MM.1S (cell line): ENCODE measurements at regions not wholly inside any gene's neighbourhood (a gene's known extent, or its start where the extent isn't known, plus 50 kb on each side); places are given as distances from the start of the nearest gene placed in this dataset.

Experiments
- DNase-seq: peaks from one replicate; pipeline ENCODE4 v3.0.0-alpha.2; 2015
- H2AFZ ChIP-seq: fragments of 300-600 bp; sonication (generic); 2 replicates; pipeline ENCODE4 v1.6.0; 2016; ENCODE audit warnings: antibody characterized with exemption, low read length
- H3F3A ChIP-seq: fragments of 300-600 bp; sonication (generic); 2 replicates; pipeline ENCODE4 v1.6.1; 2016; ENCODE audit warnings: mild to moderate bottlenecking, antibody characterized with exemption, low read length, moderate library complexity, mixed read lengths; ENCODE audit not compliant: insufficient read depth
- H3K27ac ChIP-seq: fragments of 300-600 bp; sonication (generic); 2 replicates; pipeline ENCODE4 v1.5.1; 2016; ENCODE audit warnings: mild to moderate bottlenecking, low read length
- H3K27me3 ChIP-seq: fragments of 300-600 bp; sonication (generic); replicated peaks from 2 replicates; pipeline ENCODE4 v1.6.0; 2016; ENCODE audit warnings: low read length; ENCODE audit not compliant: insufficient read depth
- H3K36me3 ChIP-seq: fragments of 300-600 bp; sonication (generic); replicated peaks from 2 replicates; pipeline ENCODE4 v1.6.1; 2016; ENCODE audit warnings: mild to moderate bottlenecking, low read length, mixed read lengths; ENCODE audit not compliant: insufficient read depth
- H3K4me1 ChIP-seq: fragments of 300-600 bp; sonication (generic); 2 replicates; pipeline ENCODE4 v1.6.1; 2016; ENCODE audit warnings: low read length, mixed read lengths
- H3K4me2 ChIP-seq: fragments of 300-600 bp; sonication (generic); 2 replicates; pipeline ENCODE4 v1.6.0; 2016; ENCODE audit warnings: low read depth, low read length
- H3K4me3 ChIP-seq: fragments of 300-600 bp; sonication (generic); 2 replicates; pipeline ENCODE4 v1.5.1; 2016; ENCODE audit warnings: low read length, mixed read lengths
- H3K79me2 ChIP-seq: fragments of 300-600 bp; sonication (generic); 2 replicates; pipeline ENCODE4 v1.6.1; 2016; ENCODE audit warnings: mixed run types, low read length, mixed read lengths
- H3K9ac ChIP-seq: fragments of 300-600 bp; sonication (generic); 2 replicates; pipeline ENCODE4 v1.6.1; 2016; ENCODE audit warnings: low read length, mixed read lengths
- H3K9me2 ChIP-seq: fragments of 300-600 bp; sonication (generic); replicated peaks from 2 replicates; pipeline ENCODE4 v1.6.1; 2016; ENCODE audit warnings: mild to moderate bottlenecking, low read length, mixed read lengths; ENCODE audit not compliant: insufficient read depth
- H3K9me3 ChIP-seq: fragments of 300-600 bp; sonication (generic); replicated peaks from 2 replicates; pipeline ENCODE4 v1.6.1; 2016; ENCODE audit warnings: mild to moderate bottlenecking, low read length, mixed read lengths; ENCODE audit not compliant: insufficient read depth
- H4K20me1 ChIP-seq: fragments of 300-600 bp; sonication (generic); 2 replicates; pipeline ENCODE4 v1.6.1; 2016; ENCODE audit warnings: mild to moderate bottlenecking, low read length, moderate library complexity, mixed read lengths; ENCODE audit not compliant: insufficient read depth
- EZH2 ChIP-seq: fragments of 300-600 bp; sonication (generic); optimal IDR thresholded peaks from 2 replicates; pipeline ENCODE3; 2017; ENCODE audit warnings: low read depth, mild to moderate bottlenecking, antibody characterized with exemption, low read length, mixed read lengths
- EZH2phosphoT487 ChIP-seq: fragments of 300-600 bp; sonication (generic); IDR thresholded peaks from 2 replicates; pipeline ENCODE4 v1.6.1; 2018; ENCODE audit warnings: antibody characterized with exemption, low read length
- TF ChIP-seq, protein P1 (sequence below): fragments of 300-600 bp; sonication (generic); IDR thresholded peaks from 2 replicates; pipeline ENCODE4 v1.5.1; 2016; ENCODE audit warnings: antibody characterized with exemption, low read length, mixed read lengths

- Histone ChIP-seq H3K27ac (no peak overlapping the region), H4K20me1 (no peaks in the 10 kb centered on the region), H3K9me3 (no peaks in the 10 kb centered on the region), H3K4me2 (no peak overlapping the region), H3K4me1 (no peaks in the 10 kb centered on the region), H3K9me2 (no peaks in the 10 kb centered on the region), H3F3A (no peaks in the 10 kb centered on the region), H3K9ac (no peak overlapping the region), H3K36me3 (no peaks in the 10 kb centered on the region), H3K79me2 (no peaks in the 10 kb centered on the region), H3K27me3 (no peaks in the 10 kb centered on the region), H3K4me3 (no peak overlapping the region), H2AFZ (no peak overlapping the region)
- DNase-seq: no peak
- TF ChIP-seq, protein P1, sequence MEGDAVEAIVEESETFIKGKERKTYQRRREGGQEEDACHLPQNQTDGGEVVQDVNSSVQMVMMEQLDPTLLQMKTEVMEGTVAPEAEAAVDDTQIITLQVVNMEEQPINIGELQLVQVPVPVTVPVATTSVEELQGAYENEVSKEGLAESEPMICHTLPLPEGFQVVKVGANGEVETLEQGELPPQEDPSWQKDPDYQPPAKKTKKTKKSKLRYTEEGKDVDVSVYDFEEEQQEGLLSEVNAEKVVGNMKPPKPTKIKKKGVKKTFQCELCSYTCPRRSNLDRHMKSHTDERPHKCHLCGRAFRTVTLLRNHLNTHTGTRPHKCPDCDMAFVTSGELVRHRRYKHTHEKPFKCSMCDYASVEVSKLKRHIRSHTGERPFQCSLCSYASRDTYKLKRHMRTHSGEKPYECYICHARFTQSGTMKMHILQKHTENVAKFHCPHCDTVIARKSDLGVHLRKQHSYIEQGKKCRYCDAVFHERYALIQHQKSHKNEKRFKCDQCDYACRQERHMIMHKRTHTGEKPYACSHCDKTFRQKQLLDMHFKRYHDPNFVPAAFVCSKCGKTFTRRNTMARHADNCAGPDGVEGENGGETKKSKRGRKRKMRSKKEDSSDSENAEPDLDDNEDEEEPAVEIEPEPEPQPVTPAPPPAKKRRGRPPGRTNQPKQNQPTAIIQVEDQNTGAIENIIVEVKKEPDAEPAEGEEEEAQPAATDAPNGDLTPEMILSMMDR: no peak
- TF ChIP-seq EZH2phosphoT487 (no peak), EZH2 (no peak)
These were observed 235.0 kb upstream of the RGPD4 start for GRCh38 chr2:107591561-107592279.

- no peaks in the 10 kb centered on the region for H3K9me3 ChIP-seq
- H4K20me1 ChIP-seq: no peaks in the 10 kb centered on the region
- H3K4me2 ChIP-seq: no peak overlapping the region
- no peak overlapping the region for H3K4me3 ChIP-seq
- H3K27me3 ChIP-seq: no peaks in the 10 kb centered on the region
- H3K4me1 ChIP-seq: no peaks in the 10 kb centered on the region
- no peaks in the 10 kb centered on the region for H3K9me2 ChIP-seq
- H2AFZ ChIP-seq: no peak overlapping the region
- no peak for DNase-seq
- H3K36me3 ChIP-seq: no peaks in the 10 kb centered on the region
- no peak overlapping the region for H3K27ac ChIP-seq
- no peaks in the 10 kb centered on the region for H3K79me2 ChIP-seq
- H3F3A ChIP-seq: no peaks in the 10 kb centered on the region
- TF ChIP-seq, protein P1: no peak
- TF ChIP-seq EZH2 (no peak), EZH2phosphoT487 (no peak)
- no peak overlapping the region for H3K9ac ChIP-seq
These were observed 234.4 kb upstream of the RGPD4 start for GRCh38 chr2:107592280-107592624.

DNA sequence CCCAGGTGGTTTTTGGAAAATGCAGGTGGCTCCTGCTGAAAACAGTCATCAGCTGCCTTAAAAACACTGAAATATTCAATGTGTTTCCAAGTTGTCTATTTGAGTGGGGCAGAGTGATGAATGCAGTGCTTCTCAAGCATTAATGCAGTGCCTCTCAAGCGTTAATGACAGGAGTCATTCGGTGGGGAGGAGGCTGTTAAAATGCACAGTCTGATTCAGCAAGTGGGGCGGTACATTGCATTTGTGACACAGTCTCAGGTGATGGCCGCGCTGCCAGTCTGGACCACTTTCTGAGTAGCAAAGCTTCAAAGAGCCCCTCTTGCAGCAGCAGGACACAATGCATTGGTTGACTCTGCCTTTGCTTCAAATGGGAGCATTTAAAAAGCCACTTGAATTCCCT lies 231.4 kb upstream of the RGPD4 start:
- TF ChIP-seq, protein P1: no peak
- TF ChIP-seq EZH2phosphoT487 (no peak), EZH2 (no peak)
- Histone ChIP-seq H4K20me1 (no peaks in the 10 kb centered on the region), H3K36me3 (no peaks in the 10 kb centered on the region), H3K27me3 (no peaks in the 10 kb centered on the region), H3K9me2 (no peaks in the 10 kb centered on the region), H3F3A (no peaks in the 10 kb centered on the region), H3K4me3 (no peak overlapping the region), H3K27ac (no peak overlapping the region), H2AFZ (no peak overlapping the region), H3K9me3 (no peaks in the 10 kb centered on the region), H3K9ac (no peak overlapping the region), H3K4me2 (no peak overlapping the region), H3K4me1 (no peaks in the 10 kb centered on the region), H3K79me2 (no peaks in the 10 kb centered on the region)
- DNase-seq: no peak
